Vagina (tissue), 2 donors: ENCODE measurements at regions not wholly inside any gene's neighbourhood (a gene's known extent, or its start where the extent isn't known, plus 50 kb on each side); places are given as distances from the start of the nearest gene placed in this dataset.

Source experiments
- POLR2A ChIP-seq, 2 donors: fragments of 450-650 bp; IDR thresholded peaks; one replicate each; pipeline ENCODE4 v1.6.1; 2017; ENCODE audit warnings: antibody characterized with exemption in 2 of 2, mild to moderate bottlenecking in 2 of 2, moderate library complexity in 2 of 2
- POLR2AphosphoS5 ChIP-seq, 2 donors: sonication (generic); formaldehyde crosslinking; IDR thresholded peaks; one replicate each; pipeline ENCODE4 v1.9.0; 2017; ENCODE audit warnings: antibody characterized with exemption in 2 of 2, mild to moderate bottlenecking in 2 of 2, low read depth in 1 of 2; ENCODE audit not compliant: insufficient read depth in 1 of 2
- TF ChIP-seq, protein P1 (sequence below), 3 experiments: fragments of 450-650 bp in 2 of 3; fragments of 200-600 bp in 1 of 3; sonication (generic) in 1 of 3; IDR thresholded peaks; one replicate each; pipeline ENCODE4 v1.5.1; 2017 to 2019; ENCODE audit warnings: antibody characterized with exemption in 3 of 3, mild to moderate bottlenecking in 2 of 3, moderate library complexity in 2 of 3

DNA sequence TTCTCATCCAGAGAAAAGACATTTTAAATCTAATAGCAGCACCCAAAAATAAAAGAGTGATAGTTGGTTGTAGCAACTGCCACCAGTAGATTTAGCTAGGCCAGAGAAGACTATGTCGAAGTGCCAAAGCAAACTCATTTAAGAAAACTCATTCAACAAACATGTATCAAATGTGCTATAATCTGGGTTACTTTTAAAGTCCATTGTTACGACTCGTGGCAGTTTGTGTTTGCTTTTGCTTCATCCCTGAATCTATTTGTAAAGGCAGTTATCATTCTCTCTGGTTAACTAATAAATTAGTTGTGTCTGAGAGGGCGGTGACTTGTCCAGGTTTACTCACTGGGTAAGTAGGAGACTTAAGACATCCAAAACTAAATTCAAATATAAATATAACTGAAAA, 159.4 kb downstream of the ZIC4 start:
- TF ChIP-seq, protein P1, sequence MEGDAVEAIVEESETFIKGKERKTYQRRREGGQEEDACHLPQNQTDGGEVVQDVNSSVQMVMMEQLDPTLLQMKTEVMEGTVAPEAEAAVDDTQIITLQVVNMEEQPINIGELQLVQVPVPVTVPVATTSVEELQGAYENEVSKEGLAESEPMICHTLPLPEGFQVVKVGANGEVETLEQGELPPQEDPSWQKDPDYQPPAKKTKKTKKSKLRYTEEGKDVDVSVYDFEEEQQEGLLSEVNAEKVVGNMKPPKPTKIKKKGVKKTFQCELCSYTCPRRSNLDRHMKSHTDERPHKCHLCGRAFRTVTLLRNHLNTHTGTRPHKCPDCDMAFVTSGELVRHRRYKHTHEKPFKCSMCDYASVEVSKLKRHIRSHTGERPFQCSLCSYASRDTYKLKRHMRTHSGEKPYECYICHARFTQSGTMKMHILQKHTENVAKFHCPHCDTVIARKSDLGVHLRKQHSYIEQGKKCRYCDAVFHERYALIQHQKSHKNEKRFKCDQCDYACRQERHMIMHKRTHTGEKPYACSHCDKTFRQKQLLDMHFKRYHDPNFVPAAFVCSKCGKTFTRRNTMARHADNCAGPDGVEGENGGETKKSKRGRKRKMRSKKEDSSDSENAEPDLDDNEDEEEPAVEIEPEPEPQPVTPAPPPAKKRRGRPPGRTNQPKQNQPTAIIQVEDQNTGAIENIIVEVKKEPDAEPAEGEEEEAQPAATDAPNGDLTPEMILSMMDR (IDR thresholded peaks at IDR 0.05): no peak
- TF ChIP-seq POLR2AphosphoS5 (IDR thresholded peaks at IDR 0.05; ENCODE audit: insufficient read depth in 1 of 2, low read depth in 1 of 2) (no peak), POLR2A (IDR thresholded peaks at IDR 0.05) (no peak)
